Mucosa of descending colon (tissue), 3 donors: ENCODE measurements at regions not wholly inside any gene's neighbourhood (a gene's known extent, or its start where the extent isn't known, plus 50 kb on each side); places are given as distances from the start of the nearest gene placed in this dataset.

Experiments used
- ATAC-seq: fragments of 200-7000 bp; cut with Tn5 transposase; one replicate; pipeline ENCODE4 v1.9.1; 2020; ENCODE audit warnings: mild to moderate bottlenecking, moderate library complexity
- DNase-seq, 3 donors: peaks; one replicate each; pipeline ENCODE4 v3.0.0-alpha.2; 2020
- H3K36me3 ChIP-seq: fragments of 200-600 bp; one replicate; pipeline ENCODE4 v1.8.0; 2021; ENCODE audit warnings: low read depth, mild to moderate bottlenecking
- H3K4me1 ChIP-seq: fragments of 200-600 bp; one replicate; pipeline ENCODE4 v1.8.0; 2021; ENCODE audit warnings: low read depth, mild to moderate bottlenecking
- H3K4me3 ChIP-seq: fragments of 200-600 bp; one replicate; pipeline ENCODE4 v1.8.0; 2021; ENCODE audit warnings: mild to moderate bottlenecking
- H3K9me3 ChIP-seq: fragments of 200-600 bp; one replicate; pipeline ENCODE4 v1.8.0; 2021; ENCODE audit warnings: mild to moderate bottlenecking
- intact Hi-C, 2 donors: fragments of 100-400 bp; cut with DNase I in 1 of 2; cut with micrococcal nuclease in 1 of 2; formaldehyde crosslinking; loops; one replicate each; pipeline versions ENCODE4 v1.11.0 to v1.11.1; 2022; cut with DNase I, micrococcal nuclease
- TF ChIP-seq, protein P1 (sequence below): fragments of 200-600 bp; IDR thresholded peaks from one replicate; pipeline ENCODE4 v1.8.0; 2022; ENCODE audit warnings: antibody characterized with exemption, mild to moderate bottlenecking
- donor health status: DM: no; HTN: no; CAD: no; lungs with moderate emphysema.
- donor health status: DM: no; HTN: no; CAD: no.
- donor health status: DM: no; HTN: yes; CAD: no.

DNA sequence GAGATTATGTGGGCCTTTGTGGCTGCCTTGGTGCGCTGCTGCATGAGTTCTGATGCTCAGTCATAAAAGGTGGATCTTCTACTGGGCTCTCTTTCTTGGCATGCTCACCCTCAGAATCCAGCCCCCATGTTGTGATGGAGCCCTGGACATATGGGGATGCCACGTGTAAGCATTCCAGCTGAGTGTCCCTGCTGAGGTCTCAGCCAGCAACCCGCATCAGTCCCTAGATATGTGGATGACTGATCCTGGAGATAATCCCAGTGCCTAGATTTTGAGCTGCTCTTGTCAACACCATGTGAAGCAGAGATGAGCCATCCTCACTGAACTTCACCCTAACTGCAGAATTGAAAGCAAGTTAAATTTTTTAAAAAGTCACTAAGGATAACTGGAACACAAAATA is 390.1 kb downstream of the DMRT2 start:
- Histone ChIP-seq H3K36me3 (no peaks in the 10 kb centered on the region), H3K9me3 (no peaks in the 10 kb centered on the region), H3K4me1 (no peaks in the 10 kb centered on the region), H3K4me3 (no peak overlapping the region)
- no peak for DNase-seq
- TF ChIP-seq, protein P1, sequence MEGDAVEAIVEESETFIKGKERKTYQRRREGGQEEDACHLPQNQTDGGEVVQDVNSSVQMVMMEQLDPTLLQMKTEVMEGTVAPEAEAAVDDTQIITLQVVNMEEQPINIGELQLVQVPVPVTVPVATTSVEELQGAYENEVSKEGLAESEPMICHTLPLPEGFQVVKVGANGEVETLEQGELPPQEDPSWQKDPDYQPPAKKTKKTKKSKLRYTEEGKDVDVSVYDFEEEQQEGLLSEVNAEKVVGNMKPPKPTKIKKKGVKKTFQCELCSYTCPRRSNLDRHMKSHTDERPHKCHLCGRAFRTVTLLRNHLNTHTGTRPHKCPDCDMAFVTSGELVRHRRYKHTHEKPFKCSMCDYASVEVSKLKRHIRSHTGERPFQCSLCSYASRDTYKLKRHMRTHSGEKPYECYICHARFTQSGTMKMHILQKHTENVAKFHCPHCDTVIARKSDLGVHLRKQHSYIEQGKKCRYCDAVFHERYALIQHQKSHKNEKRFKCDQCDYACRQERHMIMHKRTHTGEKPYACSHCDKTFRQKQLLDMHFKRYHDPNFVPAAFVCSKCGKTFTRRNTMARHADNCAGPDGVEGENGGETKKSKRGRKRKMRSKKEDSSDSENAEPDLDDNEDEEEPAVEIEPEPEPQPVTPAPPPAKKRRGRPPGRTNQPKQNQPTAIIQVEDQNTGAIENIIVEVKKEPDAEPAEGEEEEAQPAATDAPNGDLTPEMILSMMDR: no peak
- intact Hi-C loops: no loop called here
- no peak for ATAC-seq

- no peaks in the 10 kb centered on the region for H3K4me1 ChIP-seq
- H3K9me3 ChIP-seq: no peaks in the 10 kb centered on the region
- ATAC-seq: no peak
- H3K4me3 ChIP-seq: no peak overlapping the region
- no peaks in the 10 kb centered on the region for H3K36me3 ChIP-seq
- TF ChIP-seq, protein P1: no peak
- DNase-seq: no peak
- intact Hi-C loops: no loop called here
These were observed 391.9 kb downstream of the DMRT2 start for GRCh38 chr9:1442105-1442504.

- Histone ChIP-seq H3K36me3 (no peaks in the 10 kb centered on the region), H3K4me1 (no peaks in the 10 kb centered on the region), H3K4me3 (no peak overlapping the region), H3K9me3 (no peaks in the 10 kb centered on the region)
- no peak for DNase-seq
- TF ChIP-seq, protein P1: no peak
- no peak for ATAC-seq
- intact Hi-C loops: no loop called here
These were observed 393.3 kb downstream of the DMRT2 start for GRCh38 chr9:1443450-1443849.

DNA sequence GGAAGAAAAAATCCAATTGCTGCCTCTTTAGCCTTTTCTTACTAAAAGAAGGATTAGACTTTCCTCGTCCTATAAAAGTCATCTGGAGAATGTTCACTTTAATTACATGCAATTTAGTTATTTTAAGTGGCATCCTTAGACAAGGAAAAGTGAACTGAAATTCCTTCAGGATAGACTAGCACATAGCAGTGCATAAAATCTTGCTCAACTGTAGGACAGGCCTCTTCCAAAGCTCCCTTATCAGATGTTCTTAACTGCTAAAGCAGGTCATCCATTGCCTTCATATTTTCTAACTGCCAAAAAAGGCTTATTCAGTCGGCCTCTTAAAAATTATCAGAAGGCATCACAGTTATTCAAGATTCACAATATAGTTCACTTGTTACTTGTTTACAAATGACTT is 396.5 kb downstream of the DMRT2 start:
- TF ChIP-seq, protein P1: no peak
- Histone ChIP-seq H3K4me3 (no peak overlapping the region), H3K9me3 (no peaks in the 10 kb centered on the region), H3K4me1 (no peaks in the 10 kb centered on the region), H3K36me3 (no peaks in the 10 kb centered on the region)
- intact Hi-C loops: no loop called here
- no peak for ATAC-seq
- DNase-seq: no peak

DNA sequence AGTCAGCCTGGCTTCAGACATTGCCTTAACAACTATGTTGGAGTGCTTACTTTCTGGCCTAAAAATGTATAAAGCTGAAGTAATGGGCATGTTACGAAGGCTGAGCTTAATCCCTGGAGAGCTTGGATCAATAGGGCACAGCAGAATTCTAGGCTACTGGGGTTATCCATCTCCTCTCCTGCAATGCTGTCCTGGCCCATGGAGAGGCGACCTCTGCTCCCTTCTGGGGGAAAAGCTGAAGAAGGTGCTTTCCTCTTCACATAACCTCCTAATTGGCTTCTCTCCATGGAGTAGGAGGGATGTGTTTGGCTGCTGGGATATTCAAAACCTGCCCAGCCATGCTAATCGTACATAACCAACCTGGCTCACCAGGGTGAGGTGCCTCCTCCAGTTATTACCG is 403.5 kb downstream of the DMRT2 start:
- DNase-seq (no peak), ATAC-seq (no peak)
- TF ChIP-seq, protein P1: no peak
- no peaks in the 10 kb centered on the region for H3K9me3 ChIP-seq
- H3K36me3 ChIP-seq: no peaks in the 10 kb centered on the region
- H3K4me1 ChIP-seq: no peaks in the 10 kb centered on the region
- no peak overlapping the region for H3K4me3 ChIP-seq
- intact Hi-C loops: no loop called here

GRCh38 chr9:1454211-1454610 is 404.1 kb downstream of the DMRT2 start:
- TF ChIP-seq, protein P1: no peak
- Histone ChIP-seq H3K36me3 (no peaks in the 10 kb centered on the region), H3K4me3 (no peak overlapping the region), H3K4me1 (no peaks in the 10 kb centered on the region), H3K9me3 (no peaks in the 10 kb centered on the region)
- intact Hi-C loops: no loop called here
- ATAC-seq (no peak), DNase-seq (no peak)
